ENCODE measurements at regions not wholly inside any gene's neighbourhood (a gene's known extent, or its start where the extent isn't known, plus 50 kb on each side); places are given as distances from the start of the nearest gene placed in this dataset.

- TF ChIP-seq, protein P1, sequence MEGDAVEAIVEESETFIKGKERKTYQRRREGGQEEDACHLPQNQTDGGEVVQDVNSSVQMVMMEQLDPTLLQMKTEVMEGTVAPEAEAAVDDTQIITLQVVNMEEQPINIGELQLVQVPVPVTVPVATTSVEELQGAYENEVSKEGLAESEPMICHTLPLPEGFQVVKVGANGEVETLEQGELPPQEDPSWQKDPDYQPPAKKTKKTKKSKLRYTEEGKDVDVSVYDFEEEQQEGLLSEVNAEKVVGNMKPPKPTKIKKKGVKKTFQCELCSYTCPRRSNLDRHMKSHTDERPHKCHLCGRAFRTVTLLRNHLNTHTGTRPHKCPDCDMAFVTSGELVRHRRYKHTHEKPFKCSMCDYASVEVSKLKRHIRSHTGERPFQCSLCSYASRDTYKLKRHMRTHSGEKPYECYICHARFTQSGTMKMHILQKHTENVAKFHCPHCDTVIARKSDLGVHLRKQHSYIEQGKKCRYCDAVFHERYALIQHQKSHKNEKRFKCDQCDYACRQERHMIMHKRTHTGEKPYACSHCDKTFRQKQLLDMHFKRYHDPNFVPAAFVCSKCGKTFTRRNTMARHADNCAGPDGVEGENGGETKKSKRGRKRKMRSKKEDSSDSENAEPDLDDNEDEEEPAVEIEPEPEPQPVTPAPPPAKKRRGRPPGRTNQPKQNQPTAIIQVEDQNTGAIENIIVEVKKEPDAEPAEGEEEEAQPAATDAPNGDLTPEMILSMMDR (IDR thresholded peaks at IDR 0.05; ENCODE audit: insufficient read depth, low read length) = no peak
- TF ChIP-seq SPI1 (IDR thresholded peaks at IDR 0.05; ENCODE audit: borderline replicate concordance, low read depth) = no peak
These were observed 254.6 kb upstream of the ATP5MC3 start for GRCh38 chr2:175436076-175436475.

Data from HL-60 (cell line).